ENCODE measurements at regions not wholly inside any gene's neighbourhood (a gene's known extent, or its start where the extent isn't known, plus 50 kb on each side); places are given as distances from the start of the nearest gene placed in this dataset.

DNA sequence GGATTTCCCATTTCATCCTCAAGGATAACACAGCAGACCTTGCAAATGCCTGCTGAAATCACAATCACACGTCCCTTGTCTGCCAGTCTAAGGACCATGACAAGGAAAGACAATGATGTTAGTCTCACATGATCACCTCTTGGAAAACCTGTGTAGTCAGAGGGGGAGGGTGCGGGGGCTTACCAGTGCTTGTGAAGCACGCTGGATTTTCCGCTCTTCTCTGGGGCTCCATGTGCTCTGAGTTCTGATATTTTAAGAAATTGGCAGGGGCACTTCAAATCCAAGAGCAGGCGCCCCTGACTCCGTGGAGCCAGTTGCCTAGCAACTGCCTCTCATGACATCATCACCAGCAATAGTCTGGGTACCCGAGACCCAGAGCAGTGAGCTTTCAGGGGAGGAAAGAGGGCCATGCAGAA is 200.9 kb upstream of the C14orf180 start:
- TF ChIP-seq, protein P1, sequence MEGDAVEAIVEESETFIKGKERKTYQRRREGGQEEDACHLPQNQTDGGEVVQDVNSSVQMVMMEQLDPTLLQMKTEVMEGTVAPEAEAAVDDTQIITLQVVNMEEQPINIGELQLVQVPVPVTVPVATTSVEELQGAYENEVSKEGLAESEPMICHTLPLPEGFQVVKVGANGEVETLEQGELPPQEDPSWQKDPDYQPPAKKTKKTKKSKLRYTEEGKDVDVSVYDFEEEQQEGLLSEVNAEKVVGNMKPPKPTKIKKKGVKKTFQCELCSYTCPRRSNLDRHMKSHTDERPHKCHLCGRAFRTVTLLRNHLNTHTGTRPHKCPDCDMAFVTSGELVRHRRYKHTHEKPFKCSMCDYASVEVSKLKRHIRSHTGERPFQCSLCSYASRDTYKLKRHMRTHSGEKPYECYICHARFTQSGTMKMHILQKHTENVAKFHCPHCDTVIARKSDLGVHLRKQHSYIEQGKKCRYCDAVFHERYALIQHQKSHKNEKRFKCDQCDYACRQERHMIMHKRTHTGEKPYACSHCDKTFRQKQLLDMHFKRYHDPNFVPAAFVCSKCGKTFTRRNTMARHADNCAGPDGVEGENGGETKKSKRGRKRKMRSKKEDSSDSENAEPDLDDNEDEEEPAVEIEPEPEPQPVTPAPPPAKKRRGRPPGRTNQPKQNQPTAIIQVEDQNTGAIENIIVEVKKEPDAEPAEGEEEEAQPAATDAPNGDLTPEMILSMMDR (IDR thresholded peaks at IDR 0.05; ENCODE audit: borderline replicate concordance, extremely low read depth, low read length, poor library complexity, severe bottlenecking), result no peak
- TF ChIP-seq EZH2 (IDR thresholded peaks at IDR 0.05; ENCODE audit: borderline replicate concordance, low read depth, low read length, severe bottlenecking), result no peak
